IMR-90 (cell line): ENCODE measurements at regions not wholly inside any gene's neighbourhood (a gene's known extent, or its start where the extent isn't known, plus 50 kb on each side); places are given as distances from the start of the nearest gene placed in this dataset.

Experiments used
- BHLHE40 ChIP-seq: fragments of 150-350 bp; IDR thresholded peaks from 2 replicates; pipeline ENCODE4 v1.6.1; 2016; ENCODE audit warnings: mild to moderate bottlenecking, low read depth, low read length
- CEBPB ChIP-seq: IDR thresholded peaks from 2 replicates; pipeline ENCODE4 v1.6.1; 2012; ENCODE audit warnings: low read depth, low read length, improper control_type of control experiment
- CHD1 ChIP-seq: IDR thresholded peaks from 2 replicates; pipeline ENCODE4 v1.6.1; 2012; ENCODE audit warnings: low read depth, low read length, improper control_type of control experiment
- MAFK ChIP-seq: IDR thresholded peaks from 2 replicates; pipeline ENCODE4 v1.6.1; 2012; ENCODE audit warnings: low read depth, low read length, improper control_type of control experiment
- NFE2L2 ChIP-seq: fragments of 150-350 bp; IDR thresholded peaks from 2 replicates; pipeline ENCODE4 v1.6.1; 2016; ENCODE audit warnings: low read depth, mild to moderate bottlenecking, low read length
- POLR2A ChIP-seq: IDR thresholded peaks from 2 replicates; pipeline ENCODE4 v1.6.1; 2012; ENCODE audit warnings: mild to moderate bottlenecking, low read depth, low read length
- RAD21 ChIP-seq: IDR thresholded peaks from 2 replicates; pipeline ENCODE4 v1.6.1; 2012; ENCODE audit warnings: low read length, improper control_type of control experiment
- RFX5 ChIP-seq: IDR thresholded peaks from 2 replicates; pipeline ENCODE4 v1.8.0; 2012; ENCODE audit warnings: low read depth, mild to moderate bottlenecking, low read length, moderate library complexity
- SMC3 ChIP-seq: fragments of 150-350 bp; IDR thresholded peaks from 2 replicates; pipeline ENCODE4 v1.6.1; 2016; ENCODE audit warnings: low read depth, mild to moderate bottlenecking, antibody characterized with exemption, low read length, moderate library complexity
- TF ChIP-seq, protein P1 (sequence below): conservative IDR thresholded peaks from 2 replicates; pipeline ENCODE4 v1.5.1; 2012; ENCODE audit warnings: mild to moderate bottlenecking, low read depth, low read length, improper control_type of control experiment
- TF ChIP-seq, protein P2 (sequence below): fragments of 150-350 bp; IDR thresholded peaks from 2 replicates; pipeline ENCODE4 v1.6.1; 2017; ENCODE audit warnings: mild to moderate bottlenecking, antibody characterized with exemption, low read length, low read depth
- TF ChIP-seq, protein P3 (sequence below): fragments of 150-350 bp; IDR thresholded peaks from 2 replicates; pipeline ENCODE4 v1.6.1; 2016; ENCODE audit warnings: low read depth, mild to moderate bottlenecking, low read length, moderate library complexity, borderline replicate concordance

DNA sequence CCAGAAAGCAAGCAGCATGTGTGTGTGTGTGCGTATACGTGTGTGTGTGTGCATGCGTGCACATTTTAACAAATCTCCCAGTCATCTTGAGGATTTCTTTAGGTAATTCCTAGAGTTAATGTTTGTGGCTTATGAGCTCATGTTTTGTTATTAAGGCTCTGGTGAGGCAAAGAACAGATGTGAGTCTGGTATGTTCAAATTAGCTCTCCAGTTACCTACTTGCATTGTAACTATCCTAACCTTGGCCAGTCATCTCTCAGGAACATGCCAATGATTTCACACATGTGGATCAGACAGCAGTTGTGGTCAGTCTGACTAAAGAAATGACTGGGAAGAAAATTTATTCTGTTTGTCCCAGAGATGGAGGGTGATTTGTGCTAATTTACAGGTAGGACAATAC, 163.1 kb downstream of the IZUMO3 start:
- TF ChIP-seq, protein P1, sequence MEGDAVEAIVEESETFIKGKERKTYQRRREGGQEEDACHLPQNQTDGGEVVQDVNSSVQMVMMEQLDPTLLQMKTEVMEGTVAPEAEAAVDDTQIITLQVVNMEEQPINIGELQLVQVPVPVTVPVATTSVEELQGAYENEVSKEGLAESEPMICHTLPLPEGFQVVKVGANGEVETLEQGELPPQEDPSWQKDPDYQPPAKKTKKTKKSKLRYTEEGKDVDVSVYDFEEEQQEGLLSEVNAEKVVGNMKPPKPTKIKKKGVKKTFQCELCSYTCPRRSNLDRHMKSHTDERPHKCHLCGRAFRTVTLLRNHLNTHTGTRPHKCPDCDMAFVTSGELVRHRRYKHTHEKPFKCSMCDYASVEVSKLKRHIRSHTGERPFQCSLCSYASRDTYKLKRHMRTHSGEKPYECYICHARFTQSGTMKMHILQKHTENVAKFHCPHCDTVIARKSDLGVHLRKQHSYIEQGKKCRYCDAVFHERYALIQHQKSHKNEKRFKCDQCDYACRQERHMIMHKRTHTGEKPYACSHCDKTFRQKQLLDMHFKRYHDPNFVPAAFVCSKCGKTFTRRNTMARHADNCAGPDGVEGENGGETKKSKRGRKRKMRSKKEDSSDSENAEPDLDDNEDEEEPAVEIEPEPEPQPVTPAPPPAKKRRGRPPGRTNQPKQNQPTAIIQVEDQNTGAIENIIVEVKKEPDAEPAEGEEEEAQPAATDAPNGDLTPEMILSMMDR, result no peak
- TF ChIP-seq CHD1 (no peak), POLR2A (no peak), SMC3 (no peak), RAD21 (no peak), NFE2L2 (no peak), MAFK (no peak), CEBPB (no peak), BHLHE40 (no peak), RFX5 (no peak)
- TF ChIP-seq, protein P2, sequence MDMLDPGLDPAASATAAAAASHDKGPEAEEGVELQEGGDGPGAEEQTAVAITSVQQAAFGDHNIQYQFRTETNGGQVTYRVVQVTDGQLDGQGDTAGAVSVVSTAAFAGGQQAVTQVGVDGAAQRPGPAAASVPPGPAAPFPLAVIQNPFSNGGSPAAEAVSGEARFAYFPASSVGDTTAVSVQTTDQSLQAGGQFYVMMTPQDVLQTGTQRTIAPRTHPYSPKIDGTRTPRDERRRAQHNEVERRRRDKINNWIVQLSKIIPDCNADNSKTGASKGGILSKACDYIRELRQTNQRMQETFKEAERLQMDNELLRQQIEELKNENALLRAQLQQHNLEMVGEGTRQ, result no peak
- TF ChIP-seq, protein P3, sequence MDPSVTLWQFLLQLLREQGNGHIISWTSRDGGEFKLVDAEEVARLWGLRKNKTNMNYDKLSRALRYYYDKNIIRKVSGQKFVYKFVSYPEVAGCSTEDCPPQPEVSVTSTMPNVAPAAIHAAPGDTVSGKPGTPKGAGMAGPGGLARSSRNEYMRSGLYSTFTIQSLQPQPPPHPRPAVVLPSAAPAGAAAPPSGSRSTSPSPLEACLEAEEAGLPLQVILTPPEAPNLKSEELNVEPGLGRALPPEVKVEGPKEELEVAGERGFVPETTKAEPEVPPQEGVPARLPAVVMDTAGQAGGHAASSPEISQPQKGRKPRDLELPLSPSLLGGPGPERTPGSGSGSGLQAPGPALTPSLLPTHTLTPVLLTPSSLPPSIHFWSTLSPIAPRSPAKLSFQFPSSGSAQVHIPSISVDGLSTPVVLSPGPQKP, result no peak
